NCI-H1436 treated with DMSO at 0.1 percent for 48 hours (cell line): ENCODE measurements at regions not wholly inside any gene's neighbourhood (a gene's known extent, or its start where the extent isn't known, plus 50 kb on each side); places are given as distances from the start of the nearest gene placed in this dataset.

Source experiments
- DNase-seq: peaks from one replicate; lab custom pipeline; 2025; lab: John Stamatoyannopoulos, UW

GRCh38 chr14:53215101-53215500 lies 62.0 kb upstream of the DDHD1 start:
- no peak for DNase-seq

GRCh38 chr14:53214384-53214783 lies 61.3 kb upstream of the DDHD1 start:
- DNase-seq: no peak

GRCh38 chr14:53213761-53214160 lies 60.6 kb upstream of the DDHD1 start:
- no peak for DNase-seq

- no peak for DNase-seq
Observed at GRCh38 chr14:53209370-53209769, 56.2 kb upstream of the DDHD1 start.
